MCF 10A (cell line): ENCODE measurements at regions not wholly inside any gene's neighbourhood (a gene's known extent, or its start where the extent isn't known, plus 50 kb on each side); places are given as distances from the start of the nearest gene placed in this dataset.

Experiments used
- BruUV-seq: library from RNA; stranded (reverse); fragments of 400-500 nt; replicated peaks from 2 replicates; lab custom pipeline; 2021; lab: Mats Ljungman, UMichigan
- CTCF ChIA-PET: fragments of 300-600 bp; sonication (Branson Sonifier 250); formaldehyde crosslinking; extraction: SDS; loops from one replicate; lab custom pipeline; 2021; ENCODE audit warnings: antibody characterized with exemption, inconsistent platforms; lab: Yijun Ruan, JAX
- POLR2A ChIA-PET: fragments of 300-600, 350-650 bp; sonication (Branson Sonifier 250); formaldehyde crosslinking; extraction: SDS; loops from one replicate; lab custom pipeline; 2020; ENCODE audit warnings: antibody characterized with exemption, inconsistent platforms; lab: Yijun Ruan, JAX
- DNase-seq: peaks from one replicate; pipeline ENCODE4 v3.0.0-alpha.2; 2018; ENCODE audit not compliant: unreplicated experiment
- H3K27ac Mint-ChIP-seq: one replicate; pipeline ENCODE4 v1.8.0; 2022; ENCODE audit warnings: mild to moderate bottlenecking, low read depth, mixed read lengths; ENCODE audit not compliant: unreplicated experiment
- H3K27me3 Mint-ChIP-seq: one replicate; pipeline ENCODE4 v1.8.0; 2022; ENCODE audit warnings: mixed read lengths; ENCODE audit not compliant: insufficient read depth, unreplicated experiment
- H3K36me3 Mint-ChIP-seq: one replicate; pipeline ENCODE4 v1.8.0; 2022; ENCODE audit warnings: mild to moderate bottlenecking, moderate library complexity, mixed read lengths; ENCODE audit not compliant: insufficient read depth, unreplicated experiment
- H3K4me1 Mint-ChIP-seq: one replicate; pipeline ENCODE4 v1.8.0; 2022; ENCODE audit warnings: mixed read lengths; ENCODE audit not compliant: insufficient read depth, unreplicated experiment
- H3K4me3 Mint-ChIP-seq: one replicate; pipeline ENCODE4 v1.8.0; 2022; ENCODE audit warnings: mild to moderate bottlenecking, moderate library complexity, mixed read lengths; ENCODE audit not compliant: unreplicated experiment
- H3K9me3 Mint-ChIP-seq: one replicate; pipeline ENCODE4 v1.8.0; 2022; ENCODE audit warnings: mixed read lengths; ENCODE audit not compliant: unreplicated experiment
- CTCF ChIP-seq: fragments of 200-600 bp; IDR thresholded peaks from one replicate; pipeline ENCODE4 v1.8.0; 2022; ENCODE audit warnings: antibody characterized with exemption, mild to moderate bottlenecking; ENCODE audit not compliant: unreplicated experiment
- intact Hi-C: fragments of 100-400 bp; cut with micrococcal nuclease; formaldehyde crosslinking; loops from 2 replicates; pipeline ENCODE4 v1.14.1; 2022

DNA sequence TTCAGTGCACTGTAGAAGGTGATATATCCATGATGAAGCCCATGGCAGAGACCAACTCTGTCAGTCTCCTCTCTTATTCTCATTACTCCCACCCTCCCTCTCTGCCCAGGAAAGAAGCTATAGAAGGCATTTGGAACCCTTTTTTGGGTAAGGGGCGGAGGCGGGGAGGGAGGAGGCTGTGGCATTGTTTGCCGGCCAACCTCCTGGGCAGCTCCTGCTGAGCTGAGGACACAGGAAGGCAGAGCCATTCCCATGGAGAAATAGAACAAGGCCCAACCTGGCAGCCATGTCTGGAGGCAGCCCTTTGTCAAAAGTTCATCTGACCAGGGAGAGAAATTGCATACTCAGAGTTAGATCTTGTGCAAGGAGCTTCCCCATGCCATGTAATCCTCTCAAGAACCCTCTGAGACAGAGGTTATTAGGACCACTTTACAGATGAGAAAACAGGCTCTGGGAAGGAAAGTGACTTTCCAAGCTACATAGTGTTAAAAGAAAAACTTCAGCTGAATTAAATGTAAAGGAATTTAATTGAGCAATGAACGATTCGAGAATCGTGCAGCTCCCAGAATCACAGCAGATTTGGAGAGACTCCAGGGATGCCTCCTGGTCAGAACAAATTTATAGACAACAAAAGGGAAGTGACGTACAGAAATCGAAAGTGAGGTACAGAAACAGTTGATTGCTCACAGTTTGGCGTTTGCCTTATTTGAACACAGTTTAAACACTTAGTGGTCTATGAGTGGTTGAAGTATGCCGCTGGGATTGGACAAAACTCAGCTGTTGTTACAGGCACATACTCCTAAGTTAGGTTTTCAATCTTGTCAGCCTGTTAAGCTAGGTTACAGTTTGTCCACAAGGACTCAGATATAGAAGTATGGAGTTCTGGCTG is 158.6 kb downstream of the MELK start:
- CTCF ChIA-PET = interaction anchor here (1.0 to 1.5 kb wide), 3 partner anchors 99 to 324 kb away, joined by 3 to 6 read pairs (median 4); no protein-coding TSS in a partner anchor
- no TSS peak for BruUV-seq

GRCh38 chr9:36734737-36735136 is 162.0 kb downstream of the MELK start:
- CTCF ChIA-PET = interaction anchor here (0.6 kb wide), 1 partner anchor 174 kb away, joined by 3 read pairs; no protein-coding TSS in a partner anchor
- POLR2A ChIA-PET = no interaction called here
- Mint-ChIP-seq H3K4me3 (no peak overlapping the region), H3K4me1 (peaks cover 8% of the 10 kb centered on the region), H3K27ac (no peak overlapping the region), H3K36me3 (peaks cover 8% of the 10 kb centered on the region), H3K27me3 (peaks cover 9% of the 10 kb centered on the region), H3K9me3 (no peaks in the 10 kb centered on the region)
- DNase-seq = no peak
- intact Hi-C loops = no loop called here
- BruUV-seq = no TSS peak
- TF ChIP-seq CTCF = no peak

More for the DNA sequence above, 158.6 kb downstream of the MELK start:
- H3K9me3 Mint-ChIP-seq = no peaks in the 10 kb centered on the region
- POLR2A ChIA-PET = no interaction called here
- no peak for TF ChIP-seq CTCF
- no peaks in the 10 kb centered on the region for H3K4me1 Mint-ChIP-seq
- peaks cover 9% of the 10 kb centered on the region for H3K27me3 Mint-ChIP-seq
- no peak for DNase-seq
- no peak overlapping the region for H3K27ac Mint-ChIP-seq
- no peak overlapping the region for H3K4me3 Mint-ChIP-seq
- intact Hi-C loops = no loop called here
- H3K36me3 Mint-ChIP-seq = peaks cover 7% of the 10 kb centered on the region

GRCh38 chr9:36736648-36737047 is 164.0 kb downstream of the MELK start:
- H3K27me3 Mint-ChIP-seq = peaks cover 10% of the 10 kb centered on the region
- POLR2A ChIA-PET = no interaction called here
- intact Hi-C loops = no loop called here

More at GRCh38 chr9:36736648-36737047, 164.0 kb downstream of the MELK start:
- Mint-ChIP-seq H3K27ac (no peak overlapping the region), H3K4me1 (peaks cover 8% of the 10 kb centered on the region), H3K4me3 (no peak overlapping the region), H3K36me3 (peaks cover 4% of the 10 kb centered on the region), H3K9me3 (no peaks in the 10 kb centered on the region)
- CTCF ChIA-PET = interaction anchor here (0.7 to 0.9 kb wide), 4 partner anchors 14 to 266 kb away, joined by 3 read pairs; no protein-coding TSS in a partner anchor
- TF ChIP-seq CTCF = no peak
- no peak for DNase-seq
- BruUV-seq = no TSS peak
